ENCODE measurements at regions not wholly inside any gene's neighbourhood (a gene's known extent, or its start where the extent isn't known, plus 50 kb on each side); places are given as distances from the start of the nearest gene placed in this dataset.

DNA sequence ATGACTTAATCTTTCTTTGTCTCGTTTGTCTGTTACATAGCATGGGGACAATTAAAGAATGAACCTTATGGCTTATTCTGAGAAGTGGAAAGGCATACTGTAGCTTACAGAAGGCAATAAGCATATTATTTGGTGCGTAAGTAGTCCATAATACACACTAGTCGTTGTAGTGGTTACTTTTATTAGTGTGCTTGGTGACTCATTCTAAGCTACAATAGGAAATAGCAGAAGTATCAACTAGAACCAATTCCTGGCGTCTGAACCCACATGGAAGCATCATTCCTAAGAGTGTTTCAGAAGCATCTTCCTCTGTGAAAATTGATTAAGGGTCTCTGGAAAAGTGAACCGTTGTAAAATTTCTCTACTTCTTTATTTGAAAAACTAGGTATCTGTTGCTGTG, 777.8 kb upstream of the EEF2KMT start:
- H3K4me3 Mint-ChIP-seq = no peak overlapping the region
- H3K27me3 Mint-ChIP-seq = no peaks in the 10 kb centered on the region
- no peak for DNase-seq
- H3K36me3 Mint-ChIP-seq (ENCODE audit: low read depth) = no peaks in the 10 kb centered on the region
- no peak overlapping the region for H3K27ac Mint-ChIP-seq
- no peaks in the 10 kb centered on the region for H3K4me1 Mint-ChIP-seq (ENCODE audit: low read depth)
- no peaks in the 10 kb centered on the region for H3K9me3 Mint-ChIP-seq

DNA sequence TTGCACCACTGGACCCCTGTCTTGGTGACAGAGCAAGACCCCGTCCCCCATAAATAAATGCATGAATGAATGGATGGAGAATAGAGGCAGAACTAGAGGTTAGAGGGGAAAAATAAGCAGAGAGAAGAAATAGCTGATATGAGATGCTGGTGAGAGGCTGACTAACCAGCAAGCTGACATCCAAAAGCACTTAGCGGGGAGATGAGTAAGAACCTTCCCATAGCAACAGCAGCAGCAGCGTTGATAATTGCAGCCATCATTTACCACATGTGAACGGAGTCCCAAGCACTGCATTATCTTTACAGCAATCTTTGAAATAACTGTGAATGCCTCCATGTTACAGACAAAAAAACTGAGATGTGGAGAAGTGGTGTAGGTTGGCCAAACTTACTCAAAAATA, 777.3 kb upstream of the EEF2KMT start:
- Mint-ChIP-seq H3K4me3 (no peak overlapping the region), H3K36me3 (ENCODE audit: low read depth) (no peaks in the 10 kb centered on the region), H3K4me1 (ENCODE audit: low read depth) (no peaks in the 10 kb centered on the region), H3K27ac (no peak overlapping the region), H3K27me3 (peaks cover 3% of the 10 kb centered on the region), H3K9me3 (no peaks in the 10 kb centered on the region)
- no peak for DNase-seq

DNA sequence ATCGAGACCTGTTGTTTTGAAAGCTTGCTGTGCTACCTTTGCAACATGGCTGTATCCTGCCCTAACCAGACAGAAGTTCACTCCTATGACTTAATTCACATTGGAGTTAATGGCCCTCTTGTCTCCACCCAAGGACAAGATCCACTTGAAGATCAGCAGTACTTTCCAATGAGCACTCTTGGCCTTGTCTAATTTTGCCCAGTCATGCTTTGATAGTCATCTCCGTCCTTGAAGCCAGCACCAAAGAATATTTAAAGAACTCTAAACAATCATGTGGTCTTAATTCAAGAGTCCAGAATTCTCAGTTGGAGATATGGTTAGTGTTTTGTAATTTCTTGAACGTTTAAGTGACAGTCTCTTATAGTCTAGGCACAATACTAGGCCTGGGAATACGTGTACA, 775.6 kb upstream of the EEF2KMT start:
- H3K4me1 Mint-ChIP-seq (ENCODE audit: low read depth) = no peaks in the 10 kb centered on the region
- H3K9me3 Mint-ChIP-seq = no peaks in the 10 kb centered on the region
- no peak for DNase-seq
- H3K4me3 Mint-ChIP-seq = no peak overlapping the region
- H3K36me3 Mint-ChIP-seq (ENCODE audit: low read depth) = no peaks in the 10 kb centered on the region
- peaks cover 3% of the 10 kb centered on the region for H3K27me3 Mint-ChIP-seq
- no peak overlapping the region for H3K27ac Mint-ChIP-seq

DNA sequence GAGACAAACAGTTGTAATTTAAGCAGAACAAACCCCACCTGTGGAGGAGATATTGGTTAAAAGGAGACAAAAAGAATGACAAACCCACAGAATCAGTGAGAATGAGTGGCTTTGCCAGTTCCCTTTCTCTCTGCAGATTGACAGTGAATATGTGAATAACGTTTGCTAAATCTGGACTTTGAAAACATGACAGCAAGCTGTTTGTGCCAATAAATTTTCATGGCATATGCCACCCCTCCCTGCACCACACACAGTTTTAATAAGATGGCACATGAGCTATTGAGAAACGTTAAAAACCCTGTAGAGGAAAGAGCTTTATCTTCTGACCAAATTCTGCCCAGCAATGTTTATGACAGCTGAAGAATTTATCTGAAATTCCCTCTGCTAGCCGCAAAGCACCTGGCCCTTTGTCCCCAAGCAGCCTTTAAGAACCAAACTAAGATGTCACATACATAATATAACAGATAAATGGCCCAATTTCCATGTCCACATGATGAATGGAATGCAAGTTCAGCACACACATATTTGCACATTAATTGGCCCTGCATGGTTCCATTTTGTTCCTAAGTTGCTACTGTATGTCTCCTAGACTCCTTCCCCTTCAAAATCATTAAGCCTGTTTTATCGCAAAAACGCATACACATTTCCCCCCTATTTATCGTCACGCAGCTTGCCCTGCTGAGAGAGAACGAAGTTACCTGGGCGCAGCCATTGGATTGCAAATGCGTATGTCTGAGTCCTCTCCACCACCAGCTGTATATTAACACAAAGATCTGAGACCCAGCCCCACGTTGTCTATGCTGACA, 773.5 kb upstream of the EEF2KMT start:
- Mint-ChIP-seq H3K27ac (no peak overlapping the region), H3K36me3 (ENCODE audit: low read depth) (no peaks in the 10 kb centered on the region), H3K4me3 (no peak overlapping the region), H3K9me3 (no peaks in the 10 kb centered on the region), H3K4me1 (ENCODE audit: low read depth) (no peaks in the 10 kb centered on the region), H3K27me3 (peaks cover 3% of the 10 kb centered on the region)
- no peak for DNase-seq

DNA sequence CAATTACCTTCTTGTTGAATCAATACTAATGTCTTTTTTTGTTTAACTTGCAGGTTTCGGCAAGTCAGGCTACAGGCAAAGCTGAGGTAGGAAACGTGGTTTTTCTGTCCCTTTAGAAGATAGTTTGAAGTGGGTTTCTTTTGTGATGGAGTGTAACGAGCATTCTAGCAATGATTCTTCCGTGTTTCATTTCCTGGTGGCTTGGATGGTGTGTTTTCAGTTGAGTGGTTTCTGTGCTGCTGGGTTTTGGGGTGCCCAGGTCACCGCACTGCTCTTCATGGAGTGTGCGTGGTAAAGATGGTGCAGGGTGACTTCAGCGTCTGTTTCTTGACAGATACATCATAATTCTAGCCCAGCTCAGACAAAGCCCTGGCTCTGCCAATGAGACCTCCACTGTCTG, 769.7 kb upstream of the EEF2KMT start:
- Mint-ChIP-seq H3K36me3 (ENCODE audit: low read depth) (no peaks in the 10 kb centered on the region), H3K9me3 (no peaks in the 10 kb centered on the region), H3K27ac (no peak overlapping the region), H3K4me1 (ENCODE audit: low read depth) (no peaks in the 10 kb centered on the region), H3K27me3 (peaks cover 3% of the 10 kb centered on the region), H3K4me3 (no peak overlapping the region)
- DNase-seq = no peak

DNA sequence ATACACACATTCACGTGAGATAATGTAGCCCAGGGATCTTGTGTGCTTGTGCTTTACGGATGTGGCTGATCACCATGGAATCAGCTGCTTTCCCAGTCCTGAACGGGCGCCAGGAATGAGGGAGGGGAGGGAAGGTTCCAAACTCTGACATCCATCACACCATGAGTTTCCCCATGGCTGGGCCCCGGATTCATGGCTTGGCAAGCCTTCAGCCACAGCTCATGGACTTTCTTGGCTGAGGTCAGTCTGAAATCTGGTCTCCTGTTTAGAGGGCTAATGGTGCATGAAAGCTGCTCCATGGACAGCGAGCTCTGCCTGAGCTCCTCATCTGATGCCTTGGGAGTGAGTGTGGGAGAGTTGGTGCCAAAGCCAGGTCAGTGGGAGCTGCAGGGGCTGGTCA, 767.6 kb upstream of the EEF2KMT start:
- DNase-seq = no peak
- peaks cover 2% of the 10 kb centered on the region for H3K27me3 Mint-ChIP-seq
- H3K36me3 Mint-ChIP-seq (ENCODE audit: low read depth) = no peaks in the 10 kb centered on the region
- no peak overlapping the region for H3K4me3 Mint-ChIP-seq
- no peak overlapping the region for H3K27ac Mint-ChIP-seq
- no peaks in the 10 kb centered on the region for H3K4me1 Mint-ChIP-seq (ENCODE audit: low read depth)
- peaks cover 4% of the 10 kb centered on the region for H3K9me3 Mint-ChIP-seq

DNA sequence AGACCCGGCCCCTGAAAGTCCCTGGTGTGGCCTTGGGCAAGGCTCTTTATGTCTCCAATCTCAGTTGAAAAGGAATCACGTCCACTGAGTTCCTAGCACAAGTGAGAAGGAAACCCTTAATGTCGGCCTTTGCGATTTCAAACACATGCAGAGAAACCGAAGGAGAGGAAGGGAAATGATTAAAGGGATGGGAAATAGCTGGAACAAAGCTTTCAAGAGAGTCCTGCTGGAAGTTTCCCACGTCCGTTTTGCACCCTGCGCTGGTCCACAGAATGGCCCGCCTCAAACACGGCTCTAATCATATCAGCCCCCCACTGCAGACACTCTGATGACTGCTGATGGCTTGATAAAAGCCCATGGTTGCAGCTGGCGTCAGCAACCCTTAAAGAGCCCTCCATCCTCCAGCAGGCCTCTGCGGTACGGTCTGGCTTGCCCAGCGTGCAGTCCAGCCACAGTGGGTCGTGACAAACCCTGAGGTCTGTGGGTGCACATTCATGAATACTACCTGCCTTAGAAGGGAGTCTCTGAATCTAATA, 765.5 kb upstream of the EEF2KMT start:
- Mint-ChIP-seq H3K4me3 (no peak overlapping the region), H3K27me3 (no peaks in the 10 kb centered on the region), H3K36me3 (ENCODE audit: low read depth) (no peaks in the 10 kb centered on the region), H3K4me1 (ENCODE audit: low read depth) (no peaks in the 10 kb centered on the region), H3K27ac (no peak overlapping the region), H3K9me3 (peaks cover 4% of the 10 kb centered on the region)
- DNase-seq = no peak

DNA sequence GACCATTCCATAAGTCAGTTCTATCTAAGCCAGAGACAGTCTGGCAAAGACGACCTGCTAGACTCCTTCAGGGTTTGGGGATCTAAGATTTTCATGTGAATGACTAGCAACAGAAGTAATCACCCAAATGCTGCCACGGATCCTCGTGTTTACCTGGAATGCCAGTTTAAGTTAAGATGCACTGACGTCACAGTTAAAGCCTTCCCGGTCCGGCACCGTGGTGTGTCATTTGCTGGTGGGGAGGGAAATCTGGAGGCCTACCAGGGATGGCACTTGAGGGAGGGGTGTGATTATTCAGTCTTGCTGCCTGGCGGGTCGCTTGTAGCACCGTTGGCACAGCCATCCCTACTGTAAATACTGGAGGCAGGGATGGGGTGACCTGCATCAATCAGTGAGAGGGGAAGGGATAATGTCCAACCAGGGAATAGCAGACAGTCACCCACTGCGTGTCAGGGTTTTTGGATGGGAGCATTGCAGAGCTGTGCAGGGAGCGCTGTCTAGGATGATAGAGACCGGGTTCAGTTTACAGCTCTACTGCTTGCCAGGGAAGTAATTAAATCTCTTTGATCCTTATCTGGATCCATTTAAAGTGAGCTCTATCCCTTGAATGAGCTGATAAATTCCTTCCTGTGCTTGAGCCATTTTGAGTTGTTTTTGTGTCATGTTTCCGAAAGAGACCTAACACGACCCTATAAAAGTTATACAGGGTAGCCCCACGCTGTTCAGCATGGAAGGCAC, 764.7 kb upstream of the EEF2KMT start:
- Mint-ChIP-seq H3K36me3 (ENCODE audit: low read depth) (no peaks in the 10 kb centered on the region), H3K4me3 (no peak overlapping the region), H3K9me3 (peaks cover 4% of the 10 kb centered on the region), H3K4me1 (ENCODE audit: low read depth) (no peaks in the 10 kb centered on the region), H3K27me3 (no peaks in the 10 kb centered on the region), H3K27ac (no peak overlapping the region)
- DNase-seq = no peak

DNA sequence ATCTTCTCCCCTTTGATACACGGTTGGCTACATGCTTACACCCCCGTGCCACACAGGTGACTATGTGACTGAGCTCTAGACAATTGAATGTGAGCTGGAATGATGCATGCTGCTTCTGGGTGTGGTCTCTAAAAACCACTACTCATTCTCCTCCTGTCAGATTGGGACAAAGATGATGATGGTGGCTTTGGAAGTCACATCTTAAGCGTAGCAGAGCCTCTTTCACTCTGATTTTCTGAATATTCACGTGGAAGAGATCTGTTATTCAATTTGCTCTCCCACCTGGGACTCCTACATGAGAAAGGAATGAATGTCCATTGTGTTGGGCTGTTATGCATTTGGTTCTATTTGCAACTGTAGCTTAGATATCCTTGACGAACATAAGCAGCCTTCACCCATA, 763.6 kb upstream of the EEF2KMT start:
- no peaks in the 10 kb centered on the region for H3K27me3 Mint-ChIP-seq
- no peaks in the 10 kb centered on the region for H3K4me1 Mint-ChIP-seq (ENCODE audit: low read depth)
- DNase-seq = no peak
- peaks cover 4% of the 10 kb centered on the region for H3K9me3 Mint-ChIP-seq
- H3K4me3 Mint-ChIP-seq = no peak overlapping the region
- no peak overlapping the region for H3K27ac Mint-ChIP-seq
- H3K36me3 Mint-ChIP-seq (ENCODE audit: low read depth) = no peaks in the 10 kb centered on the region

DNA sequence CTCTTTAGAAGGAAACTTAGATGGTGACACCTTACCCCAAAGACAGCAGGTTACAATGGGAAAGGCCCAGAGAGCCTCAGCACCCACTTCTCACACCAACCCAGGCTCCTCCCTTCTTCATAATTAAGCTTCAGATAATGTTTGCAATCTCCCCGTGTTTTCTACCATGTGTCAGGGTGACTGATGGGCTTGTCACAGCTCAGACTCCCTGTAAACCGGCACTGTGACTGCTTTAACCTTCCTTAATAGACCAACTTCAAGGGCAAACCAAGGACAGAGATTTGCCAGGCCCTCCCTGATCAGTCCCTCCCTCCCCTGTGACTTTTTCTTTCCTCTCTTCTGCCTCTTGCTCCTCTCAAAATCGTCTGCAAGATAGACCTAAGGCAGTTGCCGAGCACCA, 760.6 kb upstream of the EEF2KMT start:
- Mint-ChIP-seq H3K27me3 (no peaks in the 10 kb centered on the region), H3K4me1 (ENCODE audit: low read depth) (no peaks in the 10 kb centered on the region), H3K27ac (no peak overlapping the region), H3K36me3 (ENCODE audit: low read depth) (no peaks in the 10 kb centered on the region), H3K9me3 (peaks cover 4% of the 10 kb centered on the region), H3K4me3 (no peak overlapping the region)
- no peak for DNase-seq

DNA sequence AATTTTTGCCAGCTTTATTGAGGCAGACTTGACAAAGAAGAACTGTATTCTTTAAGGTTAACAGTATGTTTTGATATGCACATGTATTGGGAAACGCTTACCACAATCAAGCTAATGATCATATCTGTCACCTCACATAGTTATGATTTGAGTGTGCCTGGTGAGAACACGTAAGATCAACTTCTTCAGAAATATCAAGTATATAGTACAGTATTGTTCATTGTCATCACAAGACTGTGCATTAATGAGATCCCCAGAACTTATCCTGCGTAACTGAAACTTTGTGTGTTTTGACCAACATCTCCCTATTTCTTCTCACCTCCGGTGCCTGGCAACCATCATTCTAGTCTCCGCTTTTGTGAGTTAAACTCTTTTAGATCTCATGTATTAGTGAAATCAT, 756.4 kb upstream of the EEF2KMT start:
- no peaks in the 10 kb centered on the region for H3K27me3 Mint-ChIP-seq

DNA sequence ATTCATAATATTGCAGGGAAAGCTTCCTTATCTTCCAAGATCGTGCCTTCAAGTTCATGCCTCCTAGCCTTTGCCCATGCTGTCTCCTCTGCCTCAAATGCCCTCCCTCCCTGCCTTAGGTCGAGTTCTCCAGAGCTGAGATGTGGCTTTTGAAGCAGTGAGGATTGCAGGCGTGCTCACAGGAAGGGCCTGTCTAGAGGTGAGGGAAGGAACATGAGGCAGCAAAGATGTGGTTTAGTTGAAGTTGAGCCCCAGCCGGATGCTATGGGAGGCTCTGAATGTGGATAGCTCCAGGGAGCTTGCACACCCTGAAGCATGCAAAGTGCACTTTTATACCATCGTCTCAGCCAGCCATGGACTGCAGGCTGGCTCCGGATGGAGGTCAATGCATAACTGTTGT, 754.6 kb upstream of the EEF2KMT start:
- H3K36me3 Mint-ChIP-seq (ENCODE audit: low read depth) = no peaks in the 10 kb centered on the region
- H3K27me3 Mint-ChIP-seq = no peaks in the 10 kb centered on the region
- no peak overlapping the region for H3K4me3 Mint-ChIP-seq
- no peak for DNase-seq
- H3K27ac Mint-ChIP-seq = no peak overlapping the region
- H3K4me1 Mint-ChIP-seq (ENCODE audit: low read depth) = no peaks in the 10 kb centered on the region
- H3K9me3 Mint-ChIP-seq = peaks cover 8% of the 10 kb centered on the region

More for the DNA sequence above, 756.4 kb upstream of the EEF2KMT start:
- Mint-ChIP-seq H3K9me3 (peaks cover 8% of the 10 kb centered on the region), H3K36me3 (ENCODE audit: low read depth) (no peaks in the 10 kb centered on the region), H3K27ac (no peak overlapping the region), H3K4me3 (no peak overlapping the region), H3K4me1 (ENCODE audit: low read depth) (no peaks in the 10 kb centered on the region)
- no peak for DNase-seq

DNA sequence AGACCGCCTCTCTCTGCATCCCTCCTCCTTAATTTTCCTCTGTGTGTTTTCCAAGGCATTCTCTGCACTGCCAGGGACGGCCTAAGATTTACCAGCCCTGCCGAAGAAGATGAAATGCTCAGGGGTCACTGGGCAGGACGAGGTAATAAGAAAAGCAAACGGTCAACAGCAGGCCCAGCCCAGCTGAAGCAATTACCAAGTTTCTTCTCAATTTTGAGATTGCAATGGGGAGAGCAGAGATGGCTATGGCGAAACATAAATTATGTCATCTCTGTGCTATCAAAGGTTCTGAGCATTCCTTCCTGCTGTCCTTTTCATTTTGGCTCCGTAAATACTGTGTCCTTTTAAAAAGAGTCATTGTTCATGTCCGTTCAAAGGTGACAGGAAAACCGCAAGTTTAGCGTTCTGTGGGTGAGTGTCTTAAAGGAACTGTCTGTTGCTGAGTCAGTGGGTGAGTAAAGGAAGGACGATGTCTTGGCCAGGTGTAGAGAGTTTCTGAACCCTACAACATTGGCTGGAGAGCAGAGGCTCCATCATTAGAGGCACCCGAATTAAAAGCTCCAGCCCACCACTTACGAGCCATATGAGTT, 753.9 kb upstream of the EEF2KMT start:
- Mint-ChIP-seq H3K27me3 (no peaks in the 10 kb centered on the region), H3K36me3 (ENCODE audit: low read depth) (no peaks in the 10 kb centered on the region), H3K9me3 (peaks cover 8% of the 10 kb centered on the region), H3K4me3 (no peak overlapping the region), H3K27ac (no peak overlapping the region), H3K4me1 (ENCODE audit: low read depth) (no peaks in the 10 kb centered on the region)
- DNase-seq = no peak

DNA sequence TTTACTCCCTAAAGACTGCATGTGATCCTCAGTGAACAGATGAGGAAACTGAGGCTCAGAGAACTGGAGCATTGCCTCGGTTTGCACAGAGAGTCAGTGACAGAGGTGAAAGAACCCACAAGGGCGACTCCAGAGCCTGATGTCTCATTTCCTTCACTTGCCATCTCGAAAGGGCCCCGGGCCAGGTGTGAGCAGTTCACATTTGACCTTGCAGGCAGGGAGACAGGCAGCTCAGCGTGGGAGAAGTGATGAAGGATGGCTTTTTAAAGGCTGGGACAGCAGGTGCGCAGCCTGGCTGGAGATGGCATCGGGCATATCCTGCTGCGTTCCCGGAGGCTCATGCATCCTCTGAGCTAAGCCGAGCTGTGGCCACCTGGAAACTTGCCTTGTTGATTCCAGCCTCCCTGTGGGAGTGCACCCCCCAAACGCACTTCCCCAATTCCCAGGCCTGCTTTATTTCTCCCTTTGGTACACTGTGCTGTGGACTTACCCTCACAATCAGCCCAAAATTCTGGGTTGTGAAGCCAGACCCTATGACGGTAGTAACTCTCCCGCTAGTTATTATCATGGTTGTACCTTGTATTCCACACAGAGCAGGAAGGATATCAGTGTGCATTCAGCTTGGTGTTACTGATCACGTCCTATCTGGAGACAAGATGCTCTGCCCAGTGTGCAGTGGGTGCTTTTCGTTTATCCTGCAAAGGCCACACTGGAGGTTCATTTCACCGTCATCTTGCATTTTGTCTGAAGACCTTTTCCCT, 753.2 kb upstream of the EEF2KMT start:
- Mint-ChIP-seq H3K9me3 (peaks cover 8% of the 10 kb centered on the region), H3K27ac (no peak overlapping the region), H3K36me3 (ENCODE audit: low read depth) (no peaks in the 10 kb centered on the region), H3K27me3 (no peaks in the 10 kb centered on the region), H3K4me1 (ENCODE audit: low read depth) (no peaks in the 10 kb centered on the region), H3K4me3 (no peak overlapping the region)
- no peak for DNase-seq

All from activated T-cell treated with anti-CD3 and anti-CD28 coated beads, Interleukin-2, amount 50 U/mL, for 24 hours (primary cell).